GM18907 (cell line): ENCODE measurements at regions not wholly inside any gene's neighbourhood (a gene's known extent, or its start where the extent isn't known, plus 50 kb on each side); places are given as distances from the start of the nearest gene placed in this dataset.

Experiments
- ATAC-seq: cut with Tn5 transposase; IDR thresholded peaks from one replicate; pipeline ENCODE4 v1.9.1; 2021; ENCODE audit warnings: mild to moderate bottlenecking, moderate library complexity; ENCODE audit not compliant: unreplicated experiment

DNA sequence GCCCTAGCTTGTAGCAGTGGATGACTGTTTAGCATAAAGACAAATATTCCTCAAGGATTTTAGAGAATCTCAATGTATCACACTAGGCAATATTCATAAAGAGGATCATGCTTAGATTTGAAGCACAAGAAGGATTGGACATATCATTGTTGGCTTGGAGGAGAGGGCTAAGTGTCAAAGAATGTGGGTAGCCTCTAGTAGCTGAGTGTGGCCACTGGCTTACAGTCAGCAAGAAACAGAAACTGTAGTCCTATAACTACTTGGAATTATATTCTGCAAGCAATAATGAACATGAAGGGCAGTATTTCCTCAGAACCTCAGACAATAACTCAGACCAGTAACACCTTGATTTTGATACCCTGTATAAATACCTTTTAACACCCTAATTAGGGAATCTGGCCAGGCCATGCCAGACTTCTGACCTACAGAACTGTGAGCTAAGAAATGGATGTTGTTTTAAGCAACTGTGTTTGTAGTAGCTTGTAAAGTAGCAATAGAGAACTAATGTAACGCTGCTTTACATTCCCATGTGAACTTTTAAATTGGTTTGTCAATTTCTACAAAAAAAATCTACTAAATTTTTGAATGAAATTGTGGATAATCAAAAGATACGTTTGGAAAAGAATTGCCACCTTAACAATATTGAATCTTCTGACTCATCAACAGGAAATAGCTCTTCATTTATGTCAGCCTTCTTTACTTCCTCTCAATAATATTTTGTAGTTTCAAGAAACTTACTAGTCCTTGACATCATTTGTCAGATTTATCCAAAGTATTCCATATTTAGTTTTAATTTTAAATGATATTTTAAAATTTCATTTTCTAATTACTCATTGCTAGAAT, 65.2 kb upstream of the RSPO3 start:
- no peak for ATAC-seq

DNA sequence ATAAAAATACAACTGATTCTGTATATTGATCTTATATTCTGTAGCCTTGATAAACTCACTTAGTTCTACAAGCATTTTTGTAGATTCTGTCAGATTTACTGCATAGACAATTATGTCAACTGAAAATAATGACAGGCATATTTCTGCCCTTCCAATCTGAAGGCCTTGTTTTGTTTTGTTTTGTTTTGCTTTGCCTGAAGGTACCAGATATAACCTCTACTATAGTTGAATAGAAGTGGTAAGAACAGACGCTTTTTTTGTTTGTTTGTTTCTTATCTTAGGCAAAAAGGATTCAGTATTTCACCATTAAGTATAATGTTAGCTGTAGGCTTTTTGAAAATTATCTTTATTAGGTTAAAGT, 64.6 kb upstream of the RSPO3 start:
- no peak for ATAC-seq

DNA sequence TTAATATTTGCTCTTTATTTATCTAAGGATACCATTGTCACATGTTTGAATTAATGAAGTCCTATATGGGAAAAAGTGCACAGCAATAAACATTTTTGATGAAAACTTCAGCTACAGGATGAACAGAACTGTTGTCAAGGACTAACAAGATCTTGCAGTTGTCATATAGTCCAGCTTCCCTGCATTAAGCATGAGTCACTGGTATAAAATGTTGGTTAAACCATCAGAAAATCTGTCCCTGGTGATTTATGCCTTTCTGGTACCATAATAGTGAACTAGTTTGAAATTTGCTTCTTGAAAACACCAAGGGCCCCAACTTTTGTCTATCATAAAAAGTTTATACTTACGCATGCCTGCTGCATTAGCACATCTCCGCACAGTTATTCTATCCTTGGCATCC, 60.4 kb upstream of the RSPO3 start:
- ATAC-seq: no peak

DNA sequence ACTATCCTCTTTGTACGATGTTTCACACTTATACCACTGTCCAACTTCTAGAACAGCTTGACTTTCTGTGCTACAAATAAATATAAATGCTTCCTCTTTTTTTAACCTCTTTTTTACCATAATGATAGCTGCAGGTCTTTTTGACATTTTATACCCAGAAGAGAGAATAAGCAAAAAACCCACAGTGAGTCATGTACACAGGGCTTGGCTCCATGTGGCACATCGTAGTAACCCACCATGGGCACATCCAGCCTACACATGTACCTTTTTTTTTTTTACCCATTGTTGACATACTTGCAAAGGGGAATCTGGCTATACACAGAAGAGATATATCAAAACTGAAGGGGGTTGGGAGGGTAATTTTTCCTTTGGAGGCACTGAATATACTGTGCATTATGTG, 59.5 kb upstream of the RSPO3 start:
- ATAC-seq: no peak
